ENCODE measurements at regions not wholly inside any gene's neighbourhood (a gene's known extent, or its start where the extent isn't known, plus 50 kb on each side); places are given as distances from the start of the nearest gene placed in this dataset.

DNA sequence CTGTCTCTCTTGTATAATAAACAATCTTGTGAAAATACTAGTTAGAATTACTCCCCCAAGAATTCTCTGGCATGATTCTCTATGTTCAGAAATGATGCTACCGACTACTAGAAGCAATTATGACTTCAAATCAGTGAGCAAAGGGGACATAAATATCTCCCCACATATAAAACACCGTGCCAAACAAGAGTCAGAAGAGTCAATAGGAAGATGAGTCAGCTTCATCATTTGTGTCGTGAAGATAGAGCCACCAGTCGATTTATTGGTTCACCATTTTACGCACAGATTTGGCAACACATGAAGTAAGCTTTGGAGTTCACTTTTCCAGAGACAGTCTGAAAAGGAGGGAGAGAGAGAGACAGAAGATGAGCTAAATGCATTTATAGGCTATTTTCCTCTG is 650.9 kb downstream of the CCDC85A start:
- TF ChIP-seq, protein P1, sequence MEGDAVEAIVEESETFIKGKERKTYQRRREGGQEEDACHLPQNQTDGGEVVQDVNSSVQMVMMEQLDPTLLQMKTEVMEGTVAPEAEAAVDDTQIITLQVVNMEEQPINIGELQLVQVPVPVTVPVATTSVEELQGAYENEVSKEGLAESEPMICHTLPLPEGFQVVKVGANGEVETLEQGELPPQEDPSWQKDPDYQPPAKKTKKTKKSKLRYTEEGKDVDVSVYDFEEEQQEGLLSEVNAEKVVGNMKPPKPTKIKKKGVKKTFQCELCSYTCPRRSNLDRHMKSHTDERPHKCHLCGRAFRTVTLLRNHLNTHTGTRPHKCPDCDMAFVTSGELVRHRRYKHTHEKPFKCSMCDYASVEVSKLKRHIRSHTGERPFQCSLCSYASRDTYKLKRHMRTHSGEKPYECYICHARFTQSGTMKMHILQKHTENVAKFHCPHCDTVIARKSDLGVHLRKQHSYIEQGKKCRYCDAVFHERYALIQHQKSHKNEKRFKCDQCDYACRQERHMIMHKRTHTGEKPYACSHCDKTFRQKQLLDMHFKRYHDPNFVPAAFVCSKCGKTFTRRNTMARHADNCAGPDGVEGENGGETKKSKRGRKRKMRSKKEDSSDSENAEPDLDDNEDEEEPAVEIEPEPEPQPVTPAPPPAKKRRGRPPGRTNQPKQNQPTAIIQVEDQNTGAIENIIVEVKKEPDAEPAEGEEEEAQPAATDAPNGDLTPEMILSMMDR (conservative IDR thresholded peaks at IDR 0.05): no peak
- TF ChIP-seq EZH2 (IDR thresholded peaks at IDR 0.05; ENCODE audit: low read depth): no peak

All from PC-9 (cell line).